ENCODE measurements at regions not wholly inside any gene's neighbourhood (a gene's known extent, or its start where the extent isn't known, plus 50 kb on each side); places are given as distances from the start of the nearest gene placed in this dataset.

DNA sequence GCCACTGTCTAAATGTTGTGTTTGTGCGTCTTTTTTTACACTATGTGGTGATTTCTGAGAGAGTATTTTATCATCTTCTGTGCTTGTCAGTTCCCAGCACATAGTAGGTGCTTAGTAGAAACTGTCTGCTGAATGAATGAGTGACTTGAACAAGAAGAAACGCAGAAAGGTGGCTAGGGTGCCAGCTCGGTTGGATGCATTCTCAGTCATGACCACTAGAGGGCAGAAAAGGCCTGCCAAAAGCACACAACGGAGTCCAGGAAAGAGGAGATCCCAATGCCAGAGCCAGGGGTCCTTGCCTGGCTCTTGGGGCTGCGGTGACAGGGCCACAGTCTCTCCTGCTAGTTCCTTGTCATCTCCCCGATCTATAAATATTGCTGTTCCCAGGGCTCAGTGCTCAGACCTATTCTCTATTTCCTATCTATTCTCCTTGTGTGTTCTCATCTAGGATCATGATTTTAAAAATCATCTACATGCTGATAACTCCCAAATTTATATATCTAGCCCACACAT, 57.3 kb upstream of the CCL1 start (continued):
- peak; percentile 78 to 85 for TF ChIP-seq RAD21 (CRISPR knock-in tag; conservative IDR thresholded peaks at IDR 0.05 in 1 of 2, IDR thresholded peaks at IDR 0.05 in 1 of 2)
- TF ChIP-seq ZKSCAN1 (IDR thresholded peaks at IDR 0.05; ENCODE audit: low read depth, low read length), result peak; percentile 98
- TF ChIP-seq JUND (IDR thresholded peaks at IDR 0.05; ENCODE audit: borderline replicate concordance, low read depth, low read length), result peak; percentile 35; the same call in 1 of the 2 replicates
- TF ChIP-seq JUND (tag; IDR thresholded peaks at IDR 0.05; ENCODE audit: borderline replicate concordance, low read depth, low read length), result no peak
- peak; percentile 73 to 91 (median 91) for TF ChIP-seq CTCF (IDR thresholded peaks at IDR 0.05 in 2 of 3, conservative IDR thresholded peaks at IDR 0.05 in 1 of 3; ENCODE audit: insufficient read depth in 2 of 3, low read depth in 1 of 3, low read length in 3 of 3)
- no peak for TF ChIP-seq FOXA1 (IDR thresholded peaks at IDR 0.05; ENCODE audit: borderline replicate concordance)

DNA sequence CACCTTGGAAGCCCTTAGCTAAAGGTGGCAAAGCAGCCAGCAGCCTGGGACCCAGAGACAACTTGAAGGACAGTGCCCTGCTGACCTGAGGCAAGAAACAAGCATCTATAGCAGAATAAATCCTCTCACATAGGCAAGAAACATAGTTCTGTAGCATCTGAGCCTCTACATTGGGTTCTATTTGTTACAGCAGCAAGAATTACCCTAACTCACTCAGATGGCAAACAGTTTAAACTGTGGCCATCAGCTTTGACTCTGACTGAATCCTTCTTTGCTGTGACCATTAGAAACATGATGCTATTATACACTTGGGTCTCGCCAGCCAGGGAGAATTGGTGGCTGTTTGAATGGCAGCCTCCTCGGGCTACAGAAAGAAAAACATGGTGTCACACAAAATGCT, 53.1 kb upstream of the CCL1 start:
- H3K9ac ChIP-seq (ENCODE audit: insufficient read depth in 1 of 2, low read depth in 2 of 2, low read length in 2 of 2), result no peak overlapping the region
- WGBS (ENCODE audit: insufficient coverage, low coverage, missing lambda C conversion rate), result 64% methylated on average over 2 of the region's 2 CpGs
- peaks cover 13 to 34% of the 10 kb centered on the region in 2 experiments for H3K4me1 ChIP-seq (replicated peaks in 1 of 2; ENCODE audit: control insufficient read depth in 2 of 2, insufficient read depth in 2 of 2, low read length in 2 of 2)
- no peak overlapping the region for H2AFZ ChIP-seq (ENCODE audit: low read depth, low read length)
- H3K4me3 ChIP-seq, result no peak overlapping the region
- 0 out of 2 replicates have a peak, but pooled peaks cover 2% of the 10 kb centered on the region for H3K9me3 ChIP-seq (replicated peaks; ENCODE audit: control insufficient read depth, insufficient read depth, low read depth, low read length)
- FAIRE-seq, result no peak
- TF ChIP-seq TGIF2 (CRISPR knock-in tag; IDR thresholded peaks at IDR 0.05) (no peak), ZNF12 (CRISPR knock-in tag; IDR thresholded peaks at IDR 0.05) (peak; percentile 91)
- H3K79me2 ChIP-seq (ENCODE audit: control insufficient read depth, insufficient read depth, low read length), result no peaks in the 10 kb centered on the region
- H3K9me1 ChIP-seq (ENCODE audit: control insufficient read depth, insufficient read depth, low read length), result no peaks in the 10 kb centered on the region
- no peaks in the 10 kb centered on the region; a peak in 1 of 5 replicates for H3K27me3 ChIP-seq (ENCODE audit: control insufficient read depth in 2 of 2, insufficient read depth in 2 of 2, low read length in 2 of 2)
- in situ Hi-C loops (cut with MboI) (loop anchor here (5.0 kb wide), 1 partner anchor 706 kb away; the partner anchor contains the start of gene FNDC8), intact Hi-C loops (cut with micrococcal nuclease) (loop anchor here (10.0 kb wide), 1 partner anchor 219 kb away; no protein-coding TSS in a partner anchor)
- no peak overlapping the region for H3K4me2 ChIP-seq (ENCODE audit: insufficient read depth, low read length)
- no peak for DNase-seq (ENCODE audit: extremely low read depth in 1 of 4, low spot score in 3 of 4)
- no peaks in the 10 kb centered on the region for H3K36me3 ChIP-seq (ENCODE audit: control insufficient read depth, insufficient read depth, low read length)
- no peak for ATAC-seq
- BruUV-seq (replicated peaks), result no TSS peak
- ChIA-PET CTCF (ENCODE audit: low intra/inter-chr PET ratio) (no interaction called here), POLR2A (interaction anchor here (1.1 kb wide), 1 partner anchor 17 kb away, joined by 3 read pairs; no protein-coding TSS in a partner anchor)
- no peak overlapping the region for H3K27ac ChIP-seq (ENCODE audit: extremely low read depth, low read depth, low read length)
- H4K20me1 ChIP-seq (replicated peaks; ENCODE audit: control insufficient read depth, insufficient read depth, low read length), result no peaks in the 10 kb centered on the region
